GM12864 (cell line): ENCODE measurements at regions not wholly inside any gene's neighbourhood (a gene's known extent, or its start where the extent isn't known, plus 50 kb on each side); places are given as distances from the start of the nearest gene placed in this dataset.
A peak's percentile ranks its signal among the peaks of the same experiment; 100 is the strongest.

ENCODE experiments used
- DNase-seq: peaks from one replicate; pipeline ENCODE4 v3.0.0-alpha.2; 2011; ENCODE audit warnings: low read depth
- H3K4me3 ChIP-seq: 2 replicates; pipeline ENCODE4 v1.5.1; 2011; ENCODE audit warnings: mild to moderate bottlenecking, low read depth, low read length, control low read depth
- CTCF ChIP-seq: IDR thresholded peaks from 2 replicates; pipeline ENCODE4 v1.5.1; 2011; ENCODE audit warnings: low read depth, mild to moderate bottlenecking, moderate library complexity, low read length, control low read depth, inconsistent platforms; ENCODE audit errors: missing control alignments

- no peak for DNase-seq
- TF ChIP-seq CTCF = no peak
- no peak overlapping the region for H3K4me3 ChIP-seq
Measured at GRCh38 chr18:57913686-57914085, 110.6 kb upstream of the ATP8B1 start.

GRCh38 chr18:57910817-57911216 lies 107.7 kb upstream of the ATP8B1 start:
- no peak overlapping the region for H3K4me3 ChIP-seq
- peak; percentile 84 for TF ChIP-seq CTCF
- no peak for DNase-seq

- no peak for TF ChIP-seq CTCF
- DNase-seq = no peak
- no peak overlapping the region for H3K4me3 ChIP-seq
Measured at GRCh38 chr18:57910134-57910533, 107.0 kb upstream of the ATP8B1 start.

- TF ChIP-seq CTCF = no peak
- DNase-seq = no peak
- no peak overlapping the region for H3K4me3 ChIP-seq
Measured at GRCh38 chr18:57909620-57910019, 106.5 kb upstream of the ATP8B1 start.

- no peak overlapping the region for H3K4me3 ChIP-seq
- no peak for DNase-seq
- TF ChIP-seq CTCF = no peak
Measured at GRCh38 chr18:57908092-57908491, 105.0 kb upstream of the ATP8B1 start.

GRCh38 chr18:57907550-57907949 lies 104.4 kb upstream of the ATP8B1 start:
- no peak for DNase-seq
- TF ChIP-seq CTCF = no peak

GRCh38 chr18:57906852-57907251 lies 103.7 kb upstream of the ATP8B1 start:
- no peak for DNase-seq
- peak; percentile 38 for TF ChIP-seq CTCF
- H3K4me3 ChIP-seq = no peak overlapping the region

More at GRCh38 chr18:57907550-57907949, 104.4 kb upstream of the ATP8B1 start:
- H3K4me3 ChIP-seq = no peak overlapping the region
